GM12872 (cell line): ENCODE measurements at regions not wholly inside any gene's neighbourhood (a gene's known extent, or its start where the extent isn't known, plus 50 kb on each side); places are given as distances from the start of the nearest gene placed in this dataset.

Experiments
- TF ChIP-seq, protein P1 (sequence below): IDR thresholded peaks from 3 replicates; pipeline ENCODE4 v1.5.1; 2011; ENCODE audit warnings: low read depth, mild to moderate bottlenecking, low read length, moderate library complexity; ENCODE audit not compliant: insufficient read depth

DNA sequence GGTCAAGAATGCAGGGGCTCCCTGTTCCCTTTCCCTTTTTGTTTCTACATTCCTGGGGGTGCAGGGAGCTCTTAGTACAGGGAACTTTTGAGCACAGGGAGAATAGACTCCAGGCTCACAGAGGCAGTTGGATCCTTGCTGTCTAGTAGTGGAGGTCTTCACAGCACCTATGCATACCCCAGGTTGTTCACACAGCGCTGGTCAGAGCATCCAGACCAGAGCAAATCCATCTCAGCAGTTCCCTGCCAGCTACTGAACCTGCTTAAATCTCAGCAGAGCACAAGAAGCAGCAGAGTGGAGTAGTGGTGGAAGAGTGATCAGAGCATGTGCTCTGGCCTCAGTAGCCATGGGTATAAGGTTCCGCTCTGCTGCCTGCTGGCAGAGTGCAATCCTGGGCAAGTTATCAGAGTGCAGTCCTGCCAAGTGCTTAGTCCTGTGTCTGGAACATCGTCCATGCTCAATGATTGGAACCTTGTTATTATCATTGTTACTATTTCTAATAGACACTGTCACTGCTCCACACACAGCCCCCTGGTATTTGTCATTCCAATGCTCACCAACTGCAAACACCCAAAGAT is 220.4 kb downstream of the CBLN1 start:
- TF ChIP-seq, protein P1, sequence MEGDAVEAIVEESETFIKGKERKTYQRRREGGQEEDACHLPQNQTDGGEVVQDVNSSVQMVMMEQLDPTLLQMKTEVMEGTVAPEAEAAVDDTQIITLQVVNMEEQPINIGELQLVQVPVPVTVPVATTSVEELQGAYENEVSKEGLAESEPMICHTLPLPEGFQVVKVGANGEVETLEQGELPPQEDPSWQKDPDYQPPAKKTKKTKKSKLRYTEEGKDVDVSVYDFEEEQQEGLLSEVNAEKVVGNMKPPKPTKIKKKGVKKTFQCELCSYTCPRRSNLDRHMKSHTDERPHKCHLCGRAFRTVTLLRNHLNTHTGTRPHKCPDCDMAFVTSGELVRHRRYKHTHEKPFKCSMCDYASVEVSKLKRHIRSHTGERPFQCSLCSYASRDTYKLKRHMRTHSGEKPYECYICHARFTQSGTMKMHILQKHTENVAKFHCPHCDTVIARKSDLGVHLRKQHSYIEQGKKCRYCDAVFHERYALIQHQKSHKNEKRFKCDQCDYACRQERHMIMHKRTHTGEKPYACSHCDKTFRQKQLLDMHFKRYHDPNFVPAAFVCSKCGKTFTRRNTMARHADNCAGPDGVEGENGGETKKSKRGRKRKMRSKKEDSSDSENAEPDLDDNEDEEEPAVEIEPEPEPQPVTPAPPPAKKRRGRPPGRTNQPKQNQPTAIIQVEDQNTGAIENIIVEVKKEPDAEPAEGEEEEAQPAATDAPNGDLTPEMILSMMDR = no peak

DNA sequence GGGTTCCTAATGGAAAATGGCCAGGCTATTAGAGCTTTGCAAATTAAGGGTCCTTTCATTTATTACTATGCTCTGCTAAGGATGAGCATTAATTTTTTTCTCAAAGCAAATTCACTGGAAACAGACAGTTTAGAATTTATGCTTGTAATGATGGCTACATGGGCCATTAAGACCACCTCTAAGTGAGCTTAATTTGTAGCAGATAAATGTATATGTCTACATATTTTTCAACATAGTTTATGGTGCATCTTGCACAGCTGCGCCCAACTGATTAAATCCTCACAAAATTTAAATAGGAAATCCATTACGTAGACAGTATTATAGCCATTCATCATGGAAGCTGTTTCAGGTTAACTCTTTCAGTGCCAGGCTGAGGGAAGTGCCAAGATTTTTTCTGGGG is 220.9 kb downstream of the CBLN1 start:
- TF ChIP-seq, protein P1 = no peak

DNA sequence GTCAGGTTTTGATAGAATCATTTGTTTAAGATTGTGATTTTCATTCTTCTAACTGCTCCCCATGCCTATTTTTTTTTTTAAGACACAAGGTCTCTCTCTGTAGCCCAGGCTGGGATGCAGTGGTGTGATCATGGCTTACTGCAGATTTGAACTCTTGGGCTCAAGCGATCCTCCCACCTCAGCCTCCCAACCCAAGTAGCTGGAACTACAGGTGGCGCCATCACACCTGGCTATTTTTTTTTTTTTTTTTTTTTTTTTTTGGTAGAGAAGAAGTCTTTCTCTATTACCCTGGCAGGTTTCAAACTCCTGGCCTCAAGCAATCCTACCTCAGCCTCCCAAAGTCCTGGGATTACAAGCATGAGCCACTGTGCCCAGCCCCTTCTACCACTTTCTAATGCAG is 223.3 kb downstream of the CBLN1 start:
- TF ChIP-seq, protein P1 = no peak

DNA sequence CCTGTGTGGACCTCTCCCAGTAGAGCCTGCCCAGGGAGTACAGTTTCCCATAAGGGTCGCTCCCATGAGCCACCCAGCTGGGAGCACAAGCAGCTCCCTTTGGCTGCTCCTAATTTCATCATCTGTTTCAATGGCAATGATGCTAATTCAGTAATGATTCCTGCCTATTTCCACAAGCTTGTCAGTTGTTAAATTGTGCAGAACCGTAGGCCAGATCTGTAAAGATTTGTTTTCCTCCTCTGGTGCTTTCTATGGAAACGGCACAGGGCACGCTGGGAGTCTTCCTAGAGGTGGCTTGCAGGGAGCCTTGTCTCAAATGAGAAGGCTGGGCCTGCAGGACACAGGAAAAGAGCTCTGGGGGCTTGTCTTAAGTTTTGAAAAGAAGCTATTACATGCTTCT is 223.7 kb downstream of the CBLN1 start:
- TF ChIP-seq, protein P1 = no peak

DNA sequence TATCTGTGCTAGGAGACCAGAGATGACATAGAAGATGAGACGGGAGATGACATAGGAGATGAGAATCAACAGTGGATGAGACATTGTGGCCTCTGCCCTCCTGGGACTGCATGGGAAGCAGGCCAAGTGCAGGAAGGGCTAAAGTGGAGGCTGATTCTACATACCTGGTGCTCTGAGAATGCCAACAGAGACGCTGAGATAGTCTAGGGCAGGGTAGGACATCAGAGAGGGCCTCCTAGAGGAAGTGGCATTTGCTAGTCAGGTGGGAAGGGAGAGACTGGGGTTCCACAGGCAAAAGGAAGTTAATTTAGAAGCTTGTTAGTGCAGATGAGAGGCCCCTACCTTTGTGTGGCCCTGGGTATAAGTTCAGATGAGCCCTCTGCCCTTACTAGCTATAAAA is 224.2 kb downstream of the CBLN1 start:
- TF ChIP-seq, protein P1 = no peak

DNA sequence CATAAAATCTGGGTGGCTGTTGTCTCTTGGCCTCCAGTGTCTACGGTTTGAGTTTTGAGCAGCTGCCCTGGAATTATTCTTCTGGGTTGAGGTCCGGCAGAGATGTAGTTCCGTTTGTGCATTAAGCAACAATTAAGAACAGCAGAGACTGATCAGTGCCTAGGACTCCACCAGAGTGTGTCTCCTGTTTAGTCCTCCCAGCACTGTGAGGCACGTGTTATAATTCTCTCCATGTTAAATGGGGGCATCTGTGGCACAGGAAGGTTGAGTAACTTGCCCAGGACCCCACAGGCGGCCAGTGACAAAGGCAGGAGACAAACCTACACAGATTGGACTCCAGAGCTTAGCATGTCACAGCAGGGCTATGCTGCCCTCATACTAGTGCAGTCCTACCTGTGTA is 225.1 kb downstream of the CBLN1 start:
- TF ChIP-seq, protein P1 = no peak

DNA sequence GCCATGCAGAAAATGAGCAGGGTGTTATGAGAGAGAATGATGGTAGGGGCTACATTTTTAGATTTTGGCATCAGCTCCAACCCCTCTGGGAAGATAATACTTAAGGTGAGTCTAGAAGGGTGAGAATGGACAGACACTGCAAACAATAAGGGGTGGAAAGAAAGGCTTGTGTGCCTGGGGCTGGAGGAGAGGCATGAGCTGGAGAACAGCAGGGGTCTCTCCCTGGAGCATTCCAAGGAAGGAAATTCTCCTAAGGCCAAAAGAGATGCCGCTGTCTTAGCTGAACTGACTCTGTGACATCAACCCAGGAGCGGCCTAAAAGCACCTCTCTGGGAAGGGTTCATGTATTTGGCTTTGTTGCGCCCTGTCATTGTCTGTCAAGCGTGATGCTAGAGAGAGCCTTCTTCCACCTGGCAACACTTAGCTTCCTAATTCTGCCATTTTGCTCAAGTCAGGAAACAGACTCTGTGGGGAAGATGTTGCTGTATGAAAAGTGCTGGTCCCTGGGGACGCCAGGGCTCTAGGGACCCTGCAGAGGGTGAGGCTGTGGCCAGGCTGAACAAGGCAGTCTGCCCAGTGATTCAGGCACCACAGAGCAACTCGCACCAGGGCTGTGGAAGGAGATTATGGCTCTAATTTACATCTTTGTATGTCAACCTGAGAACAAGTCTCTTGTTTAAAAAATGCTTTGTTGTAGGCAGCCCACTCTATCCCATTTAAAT is 225.7 kb downstream of the CBLN1 start:
- TF ChIP-seq, protein P1 = no peak
